Tongue (tissue), 1 donor: ENCODE measurements at regions not wholly inside any gene's neighbourhood (a gene's known extent, or its start where the extent isn't known, plus 50 kb on each side); places are given as distances from the start of the nearest gene placed in this dataset. TPM values are rescaled to one million over a fixed set of nuclear protein-coding genes. Genes with fewer than 3 reads are reported as not detected.

Experiments used
- small RNA-seq: library from RNA; depleted of rRNA; stranded (forward); fragments of <200 nt; gene quantifications from one replicate; pipeline ENCODE3, GENCODE V24; 2014; ENCODE audit warnings: low replicate concordance

Small RNA genes lying in the stretch of these regions (small RNA-seq; reads per million reads assigned to genes)
- not detected for gene AC093787.1
